Gastroesophageal sphincter (tissue), 3 donors: ENCODE measurements at regions not wholly inside any gene's neighbourhood (a gene's known extent, or its start where the extent isn't known, plus 50 kb on each side); places are given as distances from the start of the nearest gene placed in this dataset.

Experiments used
- EP300 ChIP-seq: sonication (generic); formaldehyde crosslinking; IDR thresholded peaks from one replicate; pipeline ENCODE4 v1.6.1; 2017; ENCODE audit warnings: antibody characterized with exemption, mild to moderate bottlenecking
- POLR2A ChIP-seq, 2 donors: fragments of 450-650 bp; IDR thresholded peaks; one replicate each; pipeline ENCODE4 v1.6.1; 2017; ENCODE audit warnings: antibody characterized with exemption in 2 of 2, mild to moderate bottlenecking in 2 of 2, moderate library complexity in 1 of 2
- POLR2AphosphoS5 ChIP-seq: sonication (generic); formaldehyde crosslinking; IDR thresholded peaks from one replicate; pipeline ENCODE4 v1.6.1; 2017; ENCODE audit warnings: antibody characterized with exemption
- TF ChIP-seq, protein P1 (sequence below), 4 experiments: fragments of 200-600 bp in 2 of 4; fragments of 450-650 bp in 2 of 4; sonication (generic) in 1 of 4; IDR thresholded peaks; one replicate each; pipeline ENCODE4 v1.5.1; 2017 to 2019; ENCODE audit warnings: antibody characterized with exemption in 4 of 4, mild to moderate bottlenecking in 2 of 4, moderate library complexity in 2 of 4

DNA sequence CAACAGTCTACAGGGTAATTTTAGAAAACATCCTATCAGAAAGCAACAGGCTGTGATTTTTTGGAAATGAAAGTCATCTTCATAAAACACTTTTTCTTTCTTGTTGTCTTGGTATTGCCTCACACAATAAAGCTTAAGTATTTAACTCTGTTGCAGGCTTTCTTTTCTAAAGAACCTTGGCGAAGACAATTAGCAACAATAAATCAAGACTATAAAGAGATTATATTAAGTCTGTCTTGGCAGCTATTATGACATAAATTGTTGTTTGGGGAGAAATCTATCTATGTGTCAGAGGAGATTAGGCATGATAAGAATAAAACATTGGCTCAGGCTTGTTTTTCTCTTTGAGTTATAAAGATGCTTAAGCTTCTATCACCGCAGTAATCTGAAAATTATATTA lies 1774.8 kb downstream of the ARAP2 start:
- TF ChIP-seq, protein P1, sequence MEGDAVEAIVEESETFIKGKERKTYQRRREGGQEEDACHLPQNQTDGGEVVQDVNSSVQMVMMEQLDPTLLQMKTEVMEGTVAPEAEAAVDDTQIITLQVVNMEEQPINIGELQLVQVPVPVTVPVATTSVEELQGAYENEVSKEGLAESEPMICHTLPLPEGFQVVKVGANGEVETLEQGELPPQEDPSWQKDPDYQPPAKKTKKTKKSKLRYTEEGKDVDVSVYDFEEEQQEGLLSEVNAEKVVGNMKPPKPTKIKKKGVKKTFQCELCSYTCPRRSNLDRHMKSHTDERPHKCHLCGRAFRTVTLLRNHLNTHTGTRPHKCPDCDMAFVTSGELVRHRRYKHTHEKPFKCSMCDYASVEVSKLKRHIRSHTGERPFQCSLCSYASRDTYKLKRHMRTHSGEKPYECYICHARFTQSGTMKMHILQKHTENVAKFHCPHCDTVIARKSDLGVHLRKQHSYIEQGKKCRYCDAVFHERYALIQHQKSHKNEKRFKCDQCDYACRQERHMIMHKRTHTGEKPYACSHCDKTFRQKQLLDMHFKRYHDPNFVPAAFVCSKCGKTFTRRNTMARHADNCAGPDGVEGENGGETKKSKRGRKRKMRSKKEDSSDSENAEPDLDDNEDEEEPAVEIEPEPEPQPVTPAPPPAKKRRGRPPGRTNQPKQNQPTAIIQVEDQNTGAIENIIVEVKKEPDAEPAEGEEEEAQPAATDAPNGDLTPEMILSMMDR (IDR thresholded peaks at IDR 0.05), result no peak
- no peak for TF ChIP-seq POLR2A (IDR thresholded peaks at IDR 0.05)
- TF ChIP-seq EP300, result no peak
- TF ChIP-seq POLR2AphosphoS5, result no peak
